IgD-negative memory B cell (primary cell): ENCODE measurements at regions not wholly inside any gene's neighbourhood (a gene's known extent, or its start where the extent isn't known, plus 50 kb on each side); places are given as distances from the start of the nearest gene placed in this dataset.
"Not testable (repeated sequence)": the region's sequence is repeated elsewhere in the genome, so short reads cannot be mapped to it uniquely, and the experiment has no call there.

Experiments used
- H3K27ac Mint-ChIP-seq, 3 donors: one replicate each; pipeline ENCODE4 v1.8.0; 2020 to 2022; ENCODE audit warnings: mild to moderate bottlenecking in 3 of 3, mixed read lengths in 3 of 3, moderate library complexity in 1 of 3
- H3K27me3 Mint-ChIP-seq: one replicate; pipeline ENCODE4 v1.8.0; 2021; ENCODE audit warnings: mixed read lengths
- H3K36me3 Mint-ChIP-seq: one replicate; pipeline ENCODE4 v1.8.0; 2020; ENCODE audit warnings: mild to moderate bottlenecking, mixed read lengths
- H3K4me1 Mint-ChIP-seq, 3 donors: one replicate each; pipeline ENCODE4 v1.8.0; 2020 to 2022; ENCODE audit warnings: mixed read lengths in 3 of 3, mild to moderate bottlenecking in 1 of 3
- H3K4me3 Mint-ChIP-seq, 4 donors: one replicate each; pipeline ENCODE4 v1.8.0; 2020 to 2022; ENCODE audit warnings: mild to moderate bottlenecking in 4 of 4, mixed read lengths in 4 of 4, moderate library complexity in 3 of 4
- H3K9me3 Mint-ChIP-seq, 3 donors: one replicate each; pipeline ENCODE4 v1.8.0; 2020 to 2021; ENCODE audit warnings: mixed read lengths in 3 of 3, mild to moderate bottlenecking in 1 of 3

- no peaks in the 10 kb centered on the region for H3K4me1 Mint-ChIP-seq
- H3K36me3 Mint-ChIP-seq: no peaks in the 10 kb centered on the region
- no peak overlapping the region for H3K4me3 Mint-ChIP-seq
- H3K27ac Mint-ChIP-seq: no peak overlapping the region
- peaks cover 2% of the 10 kb centered on the region for H3K27me3 Mint-ChIP-seq
- H3K9me3 Mint-ChIP-seq: peaks cover 0 to 6% (median 0%) of the 10 kb centered on the region in 3 donors
Measured at GRCh38 chr12:30525171-30525570, 170.5 kb downstream of the IPO8 start.

DNA sequence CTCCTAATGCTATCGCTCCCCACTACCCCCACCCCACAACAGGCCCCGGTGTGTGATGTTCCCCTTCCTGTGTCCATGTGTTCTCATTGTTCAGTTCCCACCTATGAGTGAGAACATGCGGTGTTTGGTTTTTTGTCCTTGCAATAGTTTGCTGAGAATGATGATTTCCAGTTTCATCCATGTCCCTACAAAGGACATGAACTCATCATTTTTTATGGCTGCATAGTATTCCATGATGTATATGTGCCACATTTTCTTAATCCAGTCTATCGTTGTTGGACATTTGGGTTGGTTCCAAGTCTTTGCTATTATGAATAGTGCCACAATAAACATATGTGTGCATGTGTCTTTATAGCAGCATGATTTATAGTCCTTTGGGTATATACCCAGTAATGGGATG, 175.4 kb downstream of the IPO8 start:
- not testable (repeated sequence) for H3K4me3 Mint-ChIP-seq, H3K4me1 Mint-ChIP-seq, H3K36me3 Mint-ChIP-seq, H3K27ac Mint-ChIP-seq, H3K27me3 Mint-ChIP-seq, H3K9me3 Mint-ChIP-seq

DNA sequence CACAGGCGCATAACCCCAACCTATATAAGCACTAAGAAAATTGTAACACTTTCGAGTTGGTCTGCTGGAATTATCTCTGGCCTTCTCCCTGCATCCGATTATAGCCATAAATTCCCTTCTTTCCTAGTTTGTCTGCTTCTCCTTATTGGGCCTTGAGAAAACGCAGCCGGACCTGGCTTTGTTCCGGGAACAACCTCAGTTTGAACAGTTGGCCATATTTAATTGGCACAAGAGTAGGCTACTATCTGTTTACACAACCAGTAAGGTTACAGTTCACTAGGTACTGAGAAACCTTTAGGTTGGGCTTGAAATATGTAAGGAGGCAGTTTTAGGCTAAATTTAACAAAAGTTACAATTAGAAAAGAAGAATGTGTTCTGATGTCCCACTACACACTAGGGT, 176.1 kb downstream of the IPO8 start:
- H3K4me1 Mint-ChIP-seq: no peaks in the 10 kb centered on the region
- no peaks in the 10 kb centered on the region for H3K36me3 Mint-ChIP-seq
- H3K9me3 Mint-ChIP-seq: peaks cover 0 to 4% (median 3%) of the 10 kb centered on the region in 3 donors
- H3K27ac Mint-ChIP-seq: no peak overlapping the region
- H3K4me3 Mint-ChIP-seq: no peak overlapping the region
- H3K27me3 Mint-ChIP-seq: no peaks in the 10 kb centered on the region

- Mint-ChIP-seq H3K4me3 (no peak overlapping the region), H3K4me1 (no peaks in the 10 kb centered on the region), H3K9me3 (peaks cover 0 to 3% (median 2%) of the 10 kb centered on the region in 3 donors), H3K27ac (no peak overlapping the region), H3K27me3 (no peaks in the 10 kb centered on the region), H3K36me3 (no peaks in the 10 kb centered on the region)
Measured at GRCh38 chr12:30517320-30517719, 178.3 kb downstream of the IPO8 start.

DNA sequence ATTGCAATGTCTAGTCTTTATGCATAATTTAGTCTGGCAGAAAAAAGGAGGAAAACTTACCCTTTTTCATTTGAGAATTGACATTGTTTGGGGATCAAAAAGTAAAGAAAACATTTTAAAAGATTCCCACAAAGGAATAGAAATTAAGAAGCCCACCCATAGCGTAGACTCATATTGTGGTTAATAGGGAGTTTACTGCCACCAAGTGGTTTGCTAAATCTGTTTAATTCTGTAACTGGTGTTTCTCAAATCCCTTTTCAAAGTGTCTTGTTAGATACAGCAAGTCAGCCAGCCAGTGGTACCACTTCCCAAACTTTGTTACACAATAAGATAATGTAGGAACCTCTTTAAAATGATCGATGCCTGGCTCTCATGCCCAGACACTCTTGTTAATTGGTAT, 180.3 kb downstream of the IPO8 start:
- H3K4me3 Mint-ChIP-seq: no peak overlapping the region
- H3K9me3 Mint-ChIP-seq: peaks cover 0 to 3% (median 0%) of the 10 kb centered on the region in 3 donors
- H3K36me3 Mint-ChIP-seq: no peaks in the 10 kb centered on the region
- H3K27me3 Mint-ChIP-seq: peaks cover 2% of the 10 kb centered on the region
- no peak overlapping the region for H3K27ac Mint-ChIP-seq
- no peaks in the 10 kb centered on the region for H3K4me1 Mint-ChIP-seq

- Mint-ChIP-seq H3K27me3 (peaks cover 2% of the 10 kb centered on the region), H3K36me3 (no peaks in the 10 kb centered on the region), H3K4me3 (no peak overlapping the region), H3K4me1 (no peaks in the 10 kb centered on the region), H3K9me3 (peaks cover 0 to 3% (median 0%) of the 10 kb centered on the region in 3 donors), H3K27ac (no peak overlapping the region)
Measured at GRCh38 chr12:30514666-30515065, 181.0 kb downstream of the IPO8 start.

DNA sequence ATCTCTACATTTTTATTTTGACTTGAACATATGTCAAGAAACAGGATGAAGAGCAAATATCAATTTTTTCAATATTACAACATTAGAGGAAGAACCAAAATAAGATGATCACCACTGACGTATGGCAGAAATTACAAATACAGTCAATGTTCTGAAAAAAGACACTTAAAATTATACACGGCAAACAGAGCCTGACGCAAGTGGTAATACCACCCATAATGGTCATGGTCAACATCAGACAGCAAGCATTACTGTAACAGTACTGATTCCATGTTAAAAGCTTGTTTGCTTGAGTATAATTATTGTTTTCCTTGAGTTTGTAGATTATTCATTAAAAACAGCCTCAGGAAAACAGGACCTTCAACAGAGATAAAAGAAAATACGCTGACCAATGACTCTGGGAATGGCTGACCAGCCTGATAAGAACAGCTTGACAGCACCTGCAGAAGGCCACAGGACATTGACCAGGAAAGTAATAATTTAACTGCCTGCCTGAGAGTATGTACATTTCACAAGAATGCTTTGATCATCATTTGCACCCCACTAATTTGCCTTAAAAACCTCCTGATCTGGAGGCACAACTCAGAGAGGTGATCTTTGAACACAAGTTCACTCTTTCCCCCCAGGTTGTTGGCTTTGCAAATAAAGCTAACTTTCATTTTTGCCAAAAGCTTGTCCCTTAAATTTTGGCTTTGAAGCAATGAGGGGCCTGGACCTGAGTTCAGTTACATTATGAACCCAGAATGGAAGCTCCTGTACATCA, 187.3 kb downstream of the IPO8 start:
- Mint-ChIP-seq H3K9me3 (no peaks in the 10 kb centered on the region), H3K27me3 (peaks cover 4% of the 10 kb centered on the region), H3K4me1 (no peaks in the 10 kb centered on the region), H3K36me3 (no peaks in the 10 kb centered on the region), H3K27ac (no peak overlapping the region), H3K4me3 (no peak overlapping the region)

DNA sequence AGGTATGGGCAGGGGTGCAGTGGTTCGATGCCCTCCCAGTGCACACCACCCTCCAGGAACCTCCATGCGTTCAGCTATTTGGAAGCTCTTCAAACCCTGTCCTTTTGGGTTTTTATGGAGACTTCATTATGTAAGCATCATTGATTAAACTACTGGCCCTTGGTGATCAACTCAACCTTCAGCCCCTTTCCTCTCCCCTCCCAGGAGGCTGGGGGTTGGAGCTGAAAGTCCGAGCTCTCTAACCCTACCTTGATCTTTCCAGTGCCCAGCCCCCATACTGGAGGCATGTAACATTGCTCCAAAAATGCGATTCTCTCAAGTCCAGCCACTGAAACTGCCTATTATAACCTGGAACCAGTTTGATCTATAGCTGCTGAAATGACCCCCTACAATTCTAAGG, 188.1 kb downstream of the IPO8 start:
- H3K4me3 Mint-ChIP-seq: no peak overlapping the region
- no peaks in the 10 kb centered on the region for H3K4me1 Mint-ChIP-seq
- no peaks in the 10 kb centered on the region for H3K36me3 Mint-ChIP-seq
- peaks cover 4% of the 10 kb centered on the region for H3K27me3 Mint-ChIP-seq
- no peak overlapping the region for H3K27ac Mint-ChIP-seq
- H3K9me3 Mint-ChIP-seq: no peaks in the 10 kb centered on the region

- Mint-ChIP-seq H3K4me3 (no peak overlapping the region), H3K9me3 (no peaks in the 10 kb centered on the region), H3K27me3 (peaks cover 4% of the 10 kb centered on the region), H3K36me3 (no peaks in the 10 kb centered on the region), H3K4me1 (no peaks in the 10 kb centered on the region), H3K27ac (no peak overlapping the region)
Measured at GRCh38 chr12:30506411-30506810, 189.3 kb downstream of the IPO8 start.

GRCh38 chr12:30501718-30502117, 194.0 kb downstream of the IPO8 start:
- no peaks in the 10 kb centered on the region for H3K4me1 Mint-ChIP-seq
- no peaks in the 10 kb centered on the region for H3K9me3 Mint-ChIP-seq
- H3K4me3 Mint-ChIP-seq: no peak overlapping the region
- no peak overlapping the region for H3K27ac Mint-ChIP-seq
- no peaks in the 10 kb centered on the region for H3K36me3 Mint-ChIP-seq
- no peaks in the 10 kb centered on the region for H3K27me3 Mint-ChIP-seq

GRCh38 chr12:30500532-30500931, 195.1 kb downstream of the IPO8 start:
- H3K27ac Mint-ChIP-seq: no peak overlapping the region
- H3K36me3 Mint-ChIP-seq: no peaks in the 10 kb centered on the region
- no peaks in the 10 kb centered on the region for H3K27me3 Mint-ChIP-seq
- no peaks in the 10 kb centered on the region for H3K9me3 Mint-ChIP-seq
- H3K4me3 Mint-ChIP-seq: no peak overlapping the region
- H3K4me1 Mint-ChIP-seq: no peaks in the 10 kb centered on the region

GRCh38 chr12:30485230-30485890, 210.3 kb downstream of the IPO8 start:
- Mint-ChIP-seq H3K36me3 (peaks cover 2% of the 10 kb centered on the region), H3K27ac (no peak overlapping the region), H3K4me1 (no peaks in the 10 kb centered on the region), H3K4me3 (no peak overlapping the region), H3K9me3 (no peaks in the 10 kb centered on the region), H3K27me3 (no peaks in the 10 kb centered on the region)

- H3K9me3 Mint-ChIP-seq: no peaks in the 10 kb centered on the region
- H3K4me1 Mint-ChIP-seq: no peaks in the 10 kb centered on the region
- H3K36me3 Mint-ChIP-seq: peaks cover 2% of the 10 kb centered on the region
- no peaks in the 10 kb centered on the region for H3K27me3 Mint-ChIP-seq
- no peak overlapping the region for H3K4me3 Mint-ChIP-seq
- H3K27ac Mint-ChIP-seq: no peak overlapping the region
Measured at GRCh38 chr12:30484658-30485057, 211.0 kb downstream of the IPO8 start.

GRCh38 chr12:30482650-30483049, 213.0 kb downstream of the IPO8 start:
- Mint-ChIP-seq H3K4me3 (no peak overlapping the region), H3K9me3 (peaks cover 1 to 8% (median 3%) of the 10 kb centered on the region in 3 donors), H3K27ac (no peak overlapping the region), H3K27me3 (no peaks in the 10 kb centered on the region), H3K4me1 (no peaks in the 10 kb centered on the region), H3K36me3 (peaks cover 2% of the 10 kb centered on the region)

- H3K4me1 Mint-ChIP-seq: peaks cover 0 to 1% (median 0%) of the 10 kb centered on the region in 3 donors
- no peaks in the 10 kb centered on the region for H3K36me3 Mint-ChIP-seq
- H3K9me3 Mint-ChIP-seq: peaks cover 6 to 9% (median 9%) of the 10 kb centered on the region in 3 donors
- no peak overlapping the region for H3K4me3 Mint-ChIP-seq
- no peaks in the 10 kb centered on the region for H3K27me3 Mint-ChIP-seq
- H3K27ac Mint-ChIP-seq: peak overlapping the region in 1 of 3 donors; percentile 50
Measured at GRCh38 chr12:30473274-30473673, 222.4 kb downstream of the IPO8 start.

GRCh38 chr12:30466093-30466585, 229.5 kb downstream of the IPO8 start:
- Mint-ChIP-seq H3K36me3 (no peaks in the 10 kb centered on the region), H3K4me3 (no peak overlapping the region), H3K9me3 (peaks cover 2 to 8% (median 3%) of the 10 kb centered on the region in 3 donors), H3K27me3 (no peaks in the 10 kb centered on the region), H3K4me1 (no peaks in the 10 kb centered on the region), H3K27ac (no peak overlapping the region)
